ENCODE measurements at regions not wholly inside any gene's neighbourhood (a gene's known extent, or its start where the extent isn't known, plus 50 kb on each side); places are given as distances from the start of the nearest gene placed in this dataset.
"Not testable (repeated sequence)": the region's sequence is repeated elsewhere in the genome, so short reads cannot be mapped to it uniquely, and the experiment has no call there.

DNA sequence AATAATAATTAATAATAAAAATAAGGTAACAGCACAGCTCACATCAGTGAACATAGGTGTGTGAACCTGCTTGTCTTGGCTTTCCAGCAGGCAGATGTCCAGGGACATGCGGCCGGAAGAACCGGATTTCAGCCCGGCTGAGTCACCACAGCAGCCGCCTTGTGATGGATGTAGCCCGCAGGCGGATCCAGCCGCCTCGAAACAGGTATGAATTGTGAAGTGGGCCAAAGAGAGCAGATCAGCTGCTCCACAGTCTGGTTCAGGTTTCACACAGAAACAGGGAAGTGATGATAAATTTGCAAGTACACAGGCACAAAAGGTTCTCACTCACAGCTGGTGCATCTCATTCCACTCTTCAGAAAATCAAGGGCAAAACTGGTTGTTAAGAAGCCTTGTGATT is 55.1 kb downstream of the ID4 start:
- peak; percentile 74 for DNase-seq

GRCh38 chr6:19895866-19896692 is 58.9 kb downstream of the ID4 start:
- DNase-seq: no peak

DNA sequence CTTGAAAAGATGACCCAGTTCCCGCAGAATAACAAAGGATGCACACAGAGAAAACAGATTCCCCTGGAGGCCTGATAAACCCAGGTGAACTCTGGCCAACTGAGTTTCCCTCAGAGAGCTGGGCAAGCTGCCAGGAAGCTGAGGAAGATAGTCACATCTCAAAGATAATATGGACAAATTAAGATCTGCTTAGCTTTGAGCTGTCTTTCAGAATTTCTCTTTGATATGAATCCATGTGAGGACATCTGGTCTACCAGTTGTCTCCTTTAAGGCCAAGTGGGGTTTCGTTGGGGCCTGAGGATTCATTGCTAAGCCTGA is 59.5 kb downstream of the ID4 start:
- DNase-seq: no peak

GRCh38 chr6:19898141-19898740 is 61.1 kb downstream of the ID4 start:
- DNase-seq: no peak

DNA sequence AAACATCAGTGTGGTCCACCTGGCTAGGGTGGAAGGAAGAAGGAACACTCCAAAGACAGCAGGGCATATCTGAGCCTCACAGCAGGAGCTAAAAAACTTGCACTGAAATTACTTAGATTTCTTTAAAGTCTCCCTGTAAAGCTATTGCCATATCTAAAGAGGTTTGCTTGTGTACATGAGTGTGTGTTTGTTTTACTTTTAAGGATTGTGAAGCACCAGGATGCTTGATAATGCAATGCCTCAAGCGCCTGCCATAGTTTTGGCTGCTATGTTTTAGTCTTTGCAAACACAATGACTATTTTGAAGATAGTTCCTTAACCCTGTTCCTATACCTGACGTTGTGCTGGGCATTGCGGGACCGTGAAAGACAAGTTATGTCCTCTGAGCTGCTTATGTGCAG is 65.0 kb downstream of the ID4 start:
- no peak for DNase-seq

DNA sequence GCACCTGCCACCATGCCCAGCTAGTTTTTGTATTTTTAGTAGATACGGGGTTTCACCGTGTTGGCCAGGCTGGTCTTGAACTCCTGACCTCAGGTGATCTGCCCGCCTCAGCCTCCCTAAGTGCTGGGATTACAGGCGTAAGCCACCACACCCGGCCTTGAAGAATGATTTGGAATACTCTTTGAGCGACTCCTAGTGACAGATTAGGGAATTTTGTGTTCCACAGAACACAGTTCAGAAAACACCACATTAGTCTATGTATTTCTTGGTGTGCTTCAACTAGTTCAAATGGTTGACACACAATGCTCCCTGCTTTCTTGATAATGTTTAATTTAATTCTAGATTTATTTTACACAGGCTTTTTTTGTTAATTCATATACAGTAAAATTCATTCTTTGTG is 67.2 kb downstream of the ID4 start:
- DNase-seq: not testable (repeated sequence)

GRCh38 chr6:19905584-19905983 is 68.4 kb downstream of the ID4 start:
- DNase-seq: no peak

DNA sequence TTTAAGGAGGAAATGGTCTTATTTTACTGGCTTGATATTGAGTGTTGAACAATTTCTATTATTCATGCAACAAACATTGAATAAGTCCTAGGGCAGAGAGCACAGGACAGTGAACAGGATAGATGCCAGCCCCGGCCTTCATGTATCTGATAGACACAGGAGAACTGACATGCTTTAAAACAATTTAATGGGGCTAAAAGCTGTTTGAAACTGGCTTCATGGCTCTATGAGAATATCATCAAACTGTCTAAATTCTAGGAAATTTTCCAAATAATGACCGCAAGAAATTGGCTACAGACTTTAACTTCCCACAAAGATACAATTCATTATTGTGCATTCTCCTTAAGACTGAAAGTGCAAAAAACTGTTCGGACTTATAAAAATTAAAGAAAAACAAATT is 69.0 kb downstream of the ID4 start:
- DNase-seq: no peak

- DNase-seq: no peak
Observed at GRCh38 chr6:19911223-19911622, 74.1 kb downstream of the ID4 start.

- no peak for DNase-seq
Observed at GRCh38 chr6:19918436-19918835, 81.3 kb downstream of the ID4 start.

GRCh38 chr6:19921786-19922185 is 84.6 kb downstream of the ID4 start:
- DNase-seq: no peak

DNA sequence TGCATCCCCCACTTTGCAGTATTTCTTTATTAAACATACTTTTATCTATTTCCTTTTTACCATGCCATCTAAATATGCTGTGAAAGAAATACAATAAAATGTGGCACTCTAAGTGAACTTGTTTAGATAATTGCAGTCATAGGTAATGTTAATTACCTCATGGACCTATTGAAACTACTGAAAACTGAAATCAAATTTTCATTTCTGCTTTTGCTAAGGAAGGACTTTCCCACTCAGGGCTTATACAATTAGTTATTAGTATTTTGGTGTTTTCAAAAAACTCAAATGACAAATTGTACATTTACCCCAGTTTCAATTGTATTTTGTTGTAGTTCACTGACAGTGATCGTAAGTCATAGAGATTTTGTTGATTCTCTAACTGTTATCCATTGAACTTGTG is 88.4 kb downstream of the ID4 start:
- no peak for DNase-seq

- DNase-seq: no peak
Observed at GRCh38 chr6:19928461-19928860, 91.3 kb downstream of the ID4 start.

GRCh38 chr6:19929312-19929711 is 92.1 kb downstream of the ID4 start:
- DNase-seq: no peak

DNA sequence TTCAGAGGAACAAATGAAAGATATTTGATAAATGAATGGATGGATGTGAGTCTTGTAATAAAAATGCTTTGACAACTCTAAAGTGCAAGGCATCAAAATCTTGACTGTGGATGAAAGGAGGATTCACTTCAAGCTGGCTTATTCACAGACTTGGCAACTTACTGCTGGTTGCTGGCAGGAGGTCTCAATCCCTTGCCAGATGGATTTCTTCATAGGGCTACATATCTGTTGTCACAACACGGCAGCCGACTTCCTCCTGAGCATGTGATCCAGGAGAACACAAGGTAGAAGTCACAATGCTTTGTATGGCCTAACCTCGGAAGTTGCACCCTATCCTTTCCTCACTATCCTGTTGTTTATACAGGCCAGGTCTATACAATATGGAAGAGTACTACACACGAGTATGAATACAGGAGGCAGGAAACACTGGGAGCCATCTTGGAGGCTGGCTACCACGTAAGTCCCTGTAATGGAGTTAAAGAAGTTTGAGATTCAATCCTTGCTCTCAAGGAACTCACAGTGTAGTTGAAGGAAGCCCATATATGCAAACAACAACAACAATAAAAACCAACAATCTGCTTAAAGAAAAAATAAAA is 97.9 kb downstream of the ID4 start:
- no peak for DNase-seq

GRCh38 chr6:19939321-19939720 is 102.2 kb downstream of the ID4 start:
- DNase-seq: not testable (repeated sequence)

DNA sequence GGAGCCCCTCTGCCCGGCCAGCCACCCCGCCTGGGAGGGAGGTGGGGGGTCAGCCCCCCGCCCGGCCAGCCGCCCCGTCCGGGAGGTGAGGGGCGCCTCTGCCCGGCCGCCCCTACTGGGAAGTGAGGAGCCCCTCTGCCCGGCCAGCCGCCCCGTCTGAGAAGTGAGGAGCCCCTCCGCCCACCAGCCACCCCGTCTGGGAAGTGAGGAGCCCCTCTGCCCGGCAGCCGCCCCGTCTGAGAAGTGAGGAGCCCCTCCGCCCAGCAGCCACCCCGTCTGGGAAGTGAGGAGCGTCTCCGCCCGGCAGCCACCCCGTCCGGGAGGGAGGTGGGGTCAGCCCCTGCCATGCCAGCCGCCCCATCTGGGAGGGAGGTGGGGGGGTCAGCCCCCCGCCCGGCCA is 102.8 kb downstream of the ID4 start:
- DNase-seq: not testable (repeated sequence)

DNA sequence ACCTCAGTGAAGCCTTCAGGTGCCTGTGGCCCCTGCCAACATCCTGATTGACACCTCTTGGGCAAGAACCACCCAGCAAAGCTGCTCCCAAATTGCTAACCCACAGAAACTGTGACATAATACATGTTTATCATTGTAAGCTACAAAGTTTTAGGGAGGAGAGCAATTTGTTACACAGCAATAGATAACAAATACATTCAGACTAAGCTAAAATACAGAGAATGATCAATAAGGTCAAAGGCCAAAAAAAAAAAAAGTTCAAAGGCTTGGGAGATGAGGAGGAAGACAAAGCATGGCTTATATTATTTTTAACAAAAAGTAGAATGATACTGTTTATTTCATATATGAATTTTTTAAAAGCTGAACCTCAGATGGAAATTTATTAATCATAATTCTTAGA is 105.9 kb downstream of the ID4 start:
- DNase-seq: no peak

DNA sequence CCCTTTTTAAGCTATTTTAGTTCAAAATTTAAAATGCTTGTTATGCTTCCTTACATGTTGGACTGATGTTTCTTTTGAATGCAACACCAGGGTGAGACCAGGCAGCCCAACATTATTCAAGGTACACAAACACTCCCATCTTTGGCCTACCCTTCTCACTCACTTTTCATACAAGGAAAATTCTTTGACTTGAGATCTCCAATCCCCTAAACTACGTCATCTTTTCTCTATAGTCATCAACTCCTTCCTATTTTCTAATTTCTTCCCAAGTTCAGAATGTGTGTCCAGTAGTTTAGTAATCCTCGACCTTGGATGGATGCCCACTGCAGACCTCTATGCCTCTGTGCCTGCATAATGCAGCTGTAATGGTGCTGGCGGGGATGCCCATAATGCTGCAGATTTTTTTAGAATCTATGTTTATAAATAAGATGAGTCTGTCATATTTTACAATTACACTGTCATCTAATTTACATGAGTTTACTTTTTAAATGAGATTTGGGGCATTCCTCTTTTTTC is 108.7 kb downstream of the ID4 start:
- DNase-seq: no peak

DNA sequence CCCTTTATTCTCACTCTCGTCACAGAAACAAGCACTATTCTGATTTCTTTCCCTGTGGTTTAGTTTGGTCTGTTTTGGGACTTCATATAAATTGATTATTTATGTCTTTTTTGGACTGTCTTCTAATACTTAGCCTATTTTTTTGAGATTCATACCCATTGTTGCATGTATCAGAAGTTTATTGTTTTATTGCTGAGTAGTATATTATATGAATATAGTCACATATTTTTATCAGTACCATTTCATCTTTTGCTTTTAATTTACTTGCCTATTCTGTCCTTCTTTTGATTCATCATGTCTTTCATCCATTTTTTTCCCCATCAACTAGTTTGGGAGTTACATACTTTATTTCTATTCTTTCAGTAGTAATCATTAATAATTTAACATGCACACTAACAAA is 112.0 kb downstream of the ID4 start:
- DNase-seq: no peak

GRCh38 chr6:19964115-19964514 is 126.9 kb downstream of the ID4 start:
- no peak for DNase-seq

DNA sequence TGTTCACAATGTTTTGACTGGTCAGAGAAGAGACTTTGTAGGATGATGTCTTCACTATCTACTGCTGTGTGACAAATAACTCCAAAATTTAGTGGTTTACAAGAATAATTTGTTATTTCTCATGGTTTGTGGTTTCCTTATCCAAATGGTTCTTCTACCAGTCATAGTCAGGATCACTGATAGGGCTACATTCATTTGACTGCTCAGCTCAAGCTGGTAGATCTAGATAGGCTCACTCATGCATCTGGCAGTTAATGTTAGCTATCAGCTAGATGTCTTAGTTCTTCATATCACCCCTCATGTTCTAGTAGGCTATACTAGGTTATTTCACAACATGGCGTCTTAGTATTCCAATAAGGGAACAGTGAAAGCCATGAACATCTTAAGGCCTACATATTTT is 131.0 kb downstream of the ID4 start:
- DNase-seq: no peak

GRCh38 chr6:19972221-19972620 is 135.1 kb downstream of the ID4 start:
- DNase-seq: no peak

GRCh38 chr6:19976411-19977129 is 139.4 kb downstream of the ID4 start:
- peak; percentile 72 for DNase-seq

Data from NCI-H1092 (cell line).